PC-9 (cell line): ENCODE measurements at regions not wholly inside any gene's neighbourhood (a gene's known extent, or its start where the extent isn't known, plus 50 kb on each side); places are given as distances from the start of the nearest gene placed in this dataset.

Experiments used
- CTCF ChIP-seq: fragments of 200-600 bp; sonication (generic); conservative IDR thresholded peaks from 2 replicates; pipeline ENCODE4 v1.6.1; 2017; ENCODE audit warnings: mixed run types, antibody characterized with exemption, mild to moderate bottlenecking, moderate library complexity
- EZH2 ChIP-seq: fragments of 200-600 bp; sonication (generic); IDR thresholded peaks from 2 replicates; pipeline ENCODE4 v1.8.0; 2017; ENCODE audit warnings: antibody characterized with exemption, low read depth

- TF ChIP-seq CTCF (no peak), EZH2 (no peak)
These were observed 217.2 kb downstream of the NOVA1 start for GRCh38 chr14:26380637-26381036.
